Activated CD4-positive, CD25-positive, alpha-beta regulatory T cell treated with anti-CD3 and anti-CD28 coated beads, Interleukin-2, amount 50 U/mL, for 16 hours (primary cell): ENCODE measurements at regions not wholly inside any gene's neighbourhood (a gene's known extent, or its start where the extent isn't known, plus 50 kb on each side); places are given as distances from the start of the nearest gene placed in this dataset.
"Not testable (repeated sequence)": the region's sequence is repeated elsewhere in the genome, so short reads cannot be mapped to it uniquely, and the experiment has no call there.

Source experiments
- DNase-seq: peaks from one replicate; pipeline ENCODE4 v3.0.0-alpha.2; 2020; ENCODE audit warnings: low read depth, low spot score

GRCh38 chr12:8390001-8390777 lies 65.6 kb upstream of the CLEC6A start:
- peak; percentile 25 for DNase-seq

GRCh38 chr12:8396225-8397071 lies 59.3 kb upstream of the CLEC6A start:
- peak; percentile 24 for DNase-seq

- DNase-seq = not testable (repeated sequence)
These were observed 58.4 kb upstream of the CLEC6A start for GRCh38 chr12:8397378-8397777.

- not testable (repeated sequence) for DNase-seq
These were observed 56.2 kb upstream of the CLEC6A start for GRCh38 chr12:8399496-8400034.

- not testable (repeated sequence) for DNase-seq
These were observed 51.9 kb upstream of the CLEC6A start for GRCh38 chr12:8403834-8404233.

- DNase-seq = not testable (repeated sequence)
These were observed 51.4 kb upstream of the CLEC6A start for GRCh38 chr12:8404341-8404740.
